NCI-H2196 treated with DMSO at 0.1 percent for 48 hours (cell line): ENCODE measurements at regions not wholly inside any gene's neighbourhood (a gene's known extent, or its start where the extent isn't known, plus 50 kb on each side); places are given as distances from the start of the nearest gene placed in this dataset.

Experiments used
- DNase-seq: peaks from one replicate; lab custom pipeline; 2025; ENCODE audit not compliant: unreplicated experiment; lab: John Stamatoyannopoulos, UW

GRCh38 chr14:36035675-36036074 is 140.8 kb downstream of the PTCSC3 start:
- no peak for DNase-seq

GRCh38 chr14:36028665-36029064 is 147.9 kb downstream of the PTCSC3 start:
- no peak for DNase-seq

- DNase-seq = no peak
These were observed 148.3 kb downstream of the PTCSC3 start for GRCh38 chr14:36028218-36028617.

GRCh38 chr14:36027354-36027753 is 149.2 kb downstream of the PTCSC3 start:
- no peak for DNase-seq

- no peak for DNase-seq
These were observed 153.6 kb downstream of the PTCSC3 start for GRCh38 chr14:36022765-36023410.

GRCh38 chr14:36021591-36022320 is 154.8 kb downstream of the PTCSC3 start:
- DNase-seq = no peak

- no peak for DNase-seq
These were observed 155.5 kb downstream of the PTCSC3 start for GRCh38 chr14:36021030-36021422.

- no peak for DNase-seq
These were observed 156.1 kb downstream of the PTCSC3 start for GRCh38 chr14:36020120-36021029.

GRCh38 chr14:36019126-36019525 is 157.4 kb downstream of the PTCSC3 start:
- DNase-seq = no peak

- no peak for DNase-seq
These were observed 162.3 kb downstream of the PTCSC3 start for GRCh38 chr14:36014236-36014635.

GRCh38 chr14:36013483-36013882 is 163.0 kb downstream of the PTCSC3 start:
- no peak for DNase-seq

GRCh38 chr14:36012621-36013020 is 163.9 kb downstream of the PTCSC3 start:
- DNase-seq = no peak

- DNase-seq = no peak
These were observed 166.9 kb downstream of the PTCSC3 start for GRCh38 chr14:36009643-36010042.

GRCh38 chr14:36006623-36007022 is 169.9 kb downstream of the PTCSC3 start:
- DNase-seq = no peak

- no peak for DNase-seq
These were observed 170.9 kb downstream of the PTCSC3 start for GRCh38 chr14:36005670-36006069.

GRCh38 chr14:36001936-36002335 is 174.6 kb downstream of the PTCSC3 start:
- no peak for DNase-seq

- no peak for DNase-seq
These were observed 173.2 kb downstream of the BRMS1L start for GRCh38 chr14:35999294-35999693.

GRCh38 chr14:35998303-35998702 is 172.2 kb downstream of the BRMS1L start:
- DNase-seq = no peak

GRCh38 chr14:35993684-35993960 is 167.5 kb downstream of the BRMS1L start:
- no peak for DNase-seq

- DNase-seq = no peak
These were observed 166.9 kb downstream of the BRMS1L start for GRCh38 chr14:35992816-35993683.

- no peak for DNase-seq
These were observed 165.2 kb downstream of the BRMS1L start for GRCh38 chr14:35991356-35991755.
